ENCODE measurements at regions not wholly inside any gene's neighbourhood (a gene's known extent, or its start where the extent isn't known, plus 50 kb on each side); places are given as distances from the start of the nearest gene placed in this dataset.

DNA sequence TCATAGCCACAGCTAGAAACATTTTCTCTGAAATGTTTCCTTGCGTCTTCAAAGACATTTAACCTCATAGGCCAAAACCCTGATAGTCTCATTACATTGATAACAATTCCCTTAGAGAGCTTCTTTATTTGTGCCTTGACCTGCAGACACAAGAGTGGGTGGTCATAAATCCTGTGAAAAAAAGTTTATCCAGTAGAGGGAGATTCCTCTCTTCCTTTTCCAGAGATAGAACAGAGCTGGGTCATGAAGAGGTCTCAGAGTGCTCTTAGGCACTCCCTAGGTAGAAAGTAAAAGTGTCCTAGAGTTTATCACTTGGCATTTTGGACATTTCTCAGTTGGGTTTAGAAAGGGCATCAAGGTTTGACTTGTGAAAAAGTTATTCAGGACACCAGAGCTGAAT, 426.1 kb downstream of the NUF2 start:
- H2AFZ ChIP-seq (ENCODE audit: low read depth, low read length, poor library complexity, severe bottlenecking) = no peak overlapping the region
- no peaks in the 10 kb centered on the region for H3K27me3 ChIP-seq (ENCODE audit: insufficient read depth, low read length)
- ChIA-PET POLR2A (no interaction called here), CTCF (no interaction called here), RAD21 (ENCODE audit: low non-redundant PET in 1 of 2, low total read pairs in 2 of 2, uncharacterized antibody in 2 of 2, unreplicated experiment in 2 of 2) (no interaction called here)
- no peak overlapping the region for H3K4me3 ChIP-seq (replicated peaks in 1 of 2; ENCODE audit: low read depth in 1 of 2, low read length in 2 of 2)
- H3K9ac ChIP-seq (ENCODE audit: low read length) = no peak overlapping the region
- H3K27ac ChIP-seq (ENCODE audit: low read depth, low read length) = no peak overlapping the region
- intact Hi-C loops (cut with micrococcal nuclease) = no loop called here
- no peaks in the 10 kb centered on the region for H4K20me1 ChIP-seq (ENCODE audit: insufficient read depth)
- H3K4me2 ChIP-seq (ENCODE audit: low read length) = no peak overlapping the region
- H3K4me1 ChIP-seq (ENCODE audit: control insufficient read depth in 1 of 2, insufficient read depth in 2 of 2, low read length in 2 of 2) = no peaks in the 10 kb centered on the region
- H3K9me2 ChIP-seq (ENCODE audit: insufficient read depth) = no peaks in the 10 kb centered on the region
- no peaks in the 10 kb centered on the region for H3K9me3 ChIP-seq (ENCODE audit: control insufficient read depth in 1 of 2, insufficient read depth in 1 of 2, low read depth in 1 of 2, low read length in 2 of 2)
- DNase-seq (ENCODE audit: low read depth, low spot score) (no peak), ATAC-seq (no peak)
- TF ChIP-seq TCF7L2 (IDR thresholded peaks at IDR 0.05; ENCODE audit: borderline replicate concordance, extremely low read depth, insufficient read depth, insufficient read length) = no peak
- TF ChIP-seq, protein P1, sequence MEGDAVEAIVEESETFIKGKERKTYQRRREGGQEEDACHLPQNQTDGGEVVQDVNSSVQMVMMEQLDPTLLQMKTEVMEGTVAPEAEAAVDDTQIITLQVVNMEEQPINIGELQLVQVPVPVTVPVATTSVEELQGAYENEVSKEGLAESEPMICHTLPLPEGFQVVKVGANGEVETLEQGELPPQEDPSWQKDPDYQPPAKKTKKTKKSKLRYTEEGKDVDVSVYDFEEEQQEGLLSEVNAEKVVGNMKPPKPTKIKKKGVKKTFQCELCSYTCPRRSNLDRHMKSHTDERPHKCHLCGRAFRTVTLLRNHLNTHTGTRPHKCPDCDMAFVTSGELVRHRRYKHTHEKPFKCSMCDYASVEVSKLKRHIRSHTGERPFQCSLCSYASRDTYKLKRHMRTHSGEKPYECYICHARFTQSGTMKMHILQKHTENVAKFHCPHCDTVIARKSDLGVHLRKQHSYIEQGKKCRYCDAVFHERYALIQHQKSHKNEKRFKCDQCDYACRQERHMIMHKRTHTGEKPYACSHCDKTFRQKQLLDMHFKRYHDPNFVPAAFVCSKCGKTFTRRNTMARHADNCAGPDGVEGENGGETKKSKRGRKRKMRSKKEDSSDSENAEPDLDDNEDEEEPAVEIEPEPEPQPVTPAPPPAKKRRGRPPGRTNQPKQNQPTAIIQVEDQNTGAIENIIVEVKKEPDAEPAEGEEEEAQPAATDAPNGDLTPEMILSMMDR (IDR thresholded peaks at IDR 0.05 in 2 of 3, conservative IDR thresholded peaks at IDR 0.05 in 1 of 3; ENCODE audit: borderline replicate concordance in 1 of 3, insufficient read depth in 1 of 3, low read depth in 2 of 3, low read length in 2 of 3) = 0 out of 6 replicates have a peak, but pooled peaks of 1 of the 3 experiments have one; percentile 4
- H3K36me3 ChIP-seq (ENCODE audit: control insufficient read depth in 1 of 2, insufficient read depth in 2 of 2, low read length in 2 of 2) = no peaks in the 10 kb centered on the region
- BruUV-seq (replicated peaks) = no TSS peak
- no peaks in the 10 kb centered on the region for H3K79me2 ChIP-seq (ENCODE audit: insufficient read depth, low read length)

DNA sequence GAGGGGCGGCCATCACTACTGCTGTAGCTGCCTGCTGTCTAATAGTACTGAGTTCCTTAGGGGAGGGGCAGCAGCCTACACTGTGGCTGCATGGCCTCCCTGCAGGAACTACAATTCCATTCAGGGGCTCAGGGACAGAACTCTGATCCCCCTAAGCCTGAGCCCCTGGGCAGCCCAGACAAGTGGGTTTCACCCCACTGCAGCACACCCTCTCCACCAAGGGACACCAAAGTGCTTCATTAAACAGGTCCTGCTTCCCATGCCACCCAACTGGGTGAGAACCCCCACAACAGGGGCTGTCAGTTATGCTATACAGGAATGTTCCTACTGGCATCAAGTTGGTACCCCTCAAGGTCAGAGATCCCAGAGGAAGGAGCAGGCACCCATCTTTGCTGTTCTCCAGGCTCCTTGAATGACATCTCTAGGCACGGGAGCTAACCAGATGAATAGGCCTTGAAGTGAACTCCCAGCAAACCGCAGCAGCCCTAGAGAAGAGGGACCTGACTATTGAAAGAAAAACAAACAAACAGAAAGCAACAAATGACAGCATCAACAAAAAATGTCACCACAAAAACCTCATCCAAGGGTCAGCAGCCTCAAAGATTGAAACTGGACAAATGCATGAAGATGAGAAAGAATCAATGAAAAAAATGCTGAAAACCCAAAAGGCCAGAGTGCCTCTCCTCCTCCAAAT, 437.4 kb downstream of the NUF2 start:
- ATAC-seq (no peak), DNase-seq (ENCODE audit: low read depth, low spot score) (no peak)
- RAD21 ChIA-PET (ENCODE audit: low non-redundant PET in 1 of 2, low total read pairs in 2 of 2, uncharacterized antibody in 2 of 2, unreplicated experiment in 2 of 2) = no interaction called here
- Histone ChIP-seq H3K9me2 (ENCODE audit: insufficient read depth) (no peaks in the 10 kb centered on the region), H3K4me3 (replicated peaks in 1 of 2; ENCODE audit: low read depth in 1 of 2, low read length in 2 of 2) (no peak overlapping the region), H4K20me1 (ENCODE audit: insufficient read depth) (no peaks in the 10 kb centered on the region), H3K4me1 (ENCODE audit: control insufficient read depth in 1 of 2, insufficient read depth in 2 of 2, low read length in 2 of 2) (no peaks in the 10 kb centered on the region), H3K27me3 (ENCODE audit: insufficient read depth, low read length) (no peaks in the 10 kb centered on the region), H3K9ac (ENCODE audit: low read length) (no peak overlapping the region), H3K36me3 (ENCODE audit: control insufficient read depth in 1 of 2, insufficient read depth in 2 of 2, low read length in 2 of 2) (no peaks in the 10 kb centered on the region), H2AFZ (ENCODE audit: low read depth, low read length, poor library complexity, severe bottlenecking) (no peak overlapping the region), H3K79me2 (ENCODE audit: insufficient read depth, low read length) (no peaks in the 10 kb centered on the region), H3K4me2 (ENCODE audit: low read length) (no peak overlapping the region), H3K9me3 (ENCODE audit: control insufficient read depth in 1 of 2, insufficient read depth in 1 of 2, low read depth in 1 of 2, low read length in 2 of 2) (no peaks in the 10 kb centered on the region), H3K27ac (ENCODE audit: low read depth, low read length) (no peak overlapping the region)
- no TSS peak for BruUV-seq (replicated peaks)
- CTCF ChIA-PET = no interaction called here
- TF ChIP-seq POLR2A (IDR thresholded peaks at IDR 0.05; ENCODE audit: borderline replicate concordance, extremely low read depth, insufficient read depth, insufficient read length) (no peak), SRF (IDR thresholded peaks at IDR 0.05; ENCODE audit: low read depth) (no peak), SIN3A (IDR thresholded peaks at IDR 0.05; ENCODE audit: low read depth) (no peak)
- TF ChIP-seq, protein P2, sequence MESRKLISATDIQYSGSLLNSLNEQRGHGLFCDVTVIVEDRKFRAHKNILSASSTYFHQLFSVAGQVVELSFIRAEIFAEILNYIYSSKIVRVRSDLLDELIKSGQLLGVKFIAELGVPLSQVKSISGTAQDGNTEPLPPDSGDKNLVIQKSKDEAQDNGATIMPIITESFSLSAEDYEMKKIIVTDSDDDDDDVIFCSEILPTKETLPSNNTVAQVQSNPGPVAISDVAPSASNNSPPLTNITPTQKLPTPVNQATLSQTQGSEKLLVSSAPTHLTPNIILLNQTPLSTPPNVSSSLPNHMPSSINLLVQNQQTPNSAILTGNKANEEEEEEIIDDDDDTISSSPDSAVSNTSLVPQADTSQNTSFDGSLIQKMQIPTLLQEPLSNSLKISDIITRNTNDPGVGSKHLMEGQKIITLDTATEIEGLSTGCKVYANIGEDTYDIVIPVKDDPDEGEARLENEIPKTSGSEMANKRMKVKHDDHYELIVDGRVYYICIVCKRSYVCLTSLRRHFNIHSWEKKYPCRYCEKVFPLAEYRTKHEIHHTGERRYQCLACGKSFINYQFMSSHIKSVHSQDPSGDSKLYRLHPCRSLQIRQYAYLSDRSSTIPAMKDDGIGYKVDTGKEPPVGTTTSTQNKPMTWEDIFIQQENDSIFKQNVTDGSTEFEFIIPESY (IDR thresholded peaks at IDR 0.05; ENCODE audit: extremely low read depth, insufficient replicate concordance, low read length) = no peak
- TF ChIP-seq, protein P3, sequence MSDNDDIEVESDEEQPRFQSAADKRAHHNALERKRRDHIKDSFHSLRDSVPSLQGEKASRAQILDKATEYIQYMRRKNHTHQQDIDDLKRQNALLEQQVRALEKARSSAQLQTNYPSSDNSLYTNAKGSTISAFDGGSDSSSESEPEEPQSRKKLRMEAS (IDR thresholded peaks at IDR 0.05) = no peak
- TF ChIP-seq, protein P4, sequence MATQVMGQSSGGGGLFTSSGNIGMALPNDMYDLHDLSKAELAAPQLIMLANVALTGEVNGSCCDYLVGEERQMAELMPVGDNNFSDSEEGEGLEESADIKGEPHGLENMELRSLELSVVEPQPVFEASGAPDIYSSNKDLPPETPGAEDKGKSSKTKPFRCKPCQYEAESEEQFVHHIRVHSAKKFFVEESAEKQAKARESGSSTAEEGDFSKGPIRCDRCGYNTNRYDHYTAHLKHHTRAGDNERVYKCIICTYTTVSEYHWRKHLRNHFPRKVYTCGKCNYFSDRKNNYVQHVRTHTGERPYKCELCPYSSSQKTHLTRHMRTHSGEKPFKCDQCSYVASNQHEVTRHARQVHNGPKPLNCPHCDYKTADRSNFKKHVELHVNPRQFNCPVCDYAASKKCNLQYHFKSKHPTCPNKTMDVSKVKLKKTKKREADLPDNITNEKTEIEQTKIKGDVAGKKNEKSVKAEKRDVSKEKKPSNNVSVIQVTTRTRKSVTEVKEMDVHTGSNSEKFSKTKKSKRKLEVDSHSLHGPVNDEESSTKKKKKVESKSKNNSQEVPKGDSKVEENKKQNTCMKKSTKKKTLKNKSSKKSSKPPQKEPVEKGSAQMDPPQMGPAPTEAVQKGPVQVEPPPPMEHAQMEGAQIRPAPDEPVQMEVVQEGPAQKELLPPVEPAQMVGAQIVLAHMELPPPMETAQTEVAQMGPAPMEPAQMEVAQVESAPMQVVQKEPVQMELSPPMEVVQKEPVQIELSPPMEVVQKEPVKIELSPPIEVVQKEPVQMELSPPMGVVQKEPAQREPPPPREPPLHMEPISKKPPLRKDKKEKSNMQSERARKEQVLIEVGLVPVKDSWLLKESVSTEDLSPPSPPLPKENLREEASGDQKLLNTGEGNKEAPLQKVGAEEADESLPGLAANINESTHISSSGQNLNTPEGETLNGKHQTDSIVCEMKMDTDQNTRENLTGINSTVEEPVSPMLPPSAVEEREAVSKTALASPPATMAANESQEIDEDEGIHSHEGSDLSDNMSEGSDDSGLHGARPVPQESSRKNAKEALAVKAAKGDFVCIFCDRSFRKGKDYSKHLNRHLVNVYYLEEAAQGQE (IDR thresholded peaks at IDR 0.05; ENCODE audit: low read depth) = no peak
- POLR2A ChIA-PET = no interaction called here
- intact Hi-C loops (cut with micrococcal nuclease) = no loop called here

All from HCT116 (cell line).